ENCODE measurements at regions not wholly inside any gene's neighbourhood (a gene's known extent, or its start where the extent isn't known, plus 50 kb on each side); places are given as distances from the start of the nearest gene placed in this dataset.

DNA sequence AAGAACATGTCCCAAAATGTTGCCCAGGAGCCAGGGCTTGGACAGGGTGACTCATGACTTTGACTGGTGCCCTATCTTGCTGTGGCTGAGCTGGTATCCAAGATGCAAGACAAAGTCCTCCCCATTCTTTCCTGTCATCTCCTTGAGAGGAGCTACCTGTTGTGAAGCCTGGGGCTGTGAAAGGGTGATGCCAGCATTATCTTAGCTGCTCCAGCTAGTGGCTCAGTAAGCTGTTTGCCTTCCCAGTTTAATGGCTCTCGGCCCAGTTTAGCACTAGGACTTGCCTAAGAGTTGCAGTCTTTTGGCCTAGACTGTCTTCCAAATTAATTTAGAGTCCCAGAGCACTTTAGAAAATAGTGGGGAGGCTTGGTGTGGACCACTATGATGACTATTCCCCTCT, 424.3 kb upstream of the NRG3 start (continued):
- no peak for TF ChIP-seq SAP30 (IDR thresholded peaks at IDR 0.05; ENCODE audit: insufficient read depth, insufficient replicate concordance, low read length)
- TF ChIP-seq SIX5 (IDR thresholded peaks at IDR 0.05; ENCODE audit: low read depth, low read length): no peak
- no peak for TF ChIP-seq HDAC6 (IDR thresholded peaks at IDR 0.05; ENCODE audit: low read depth, low read length)
- TF ChIP-seq POLR2A (IDR thresholded peaks at IDR 0.05; ENCODE audit: control extremely low read depth in 1 of 2, low read depth in 2 of 2, low read length in 2 of 2): no peak
- no peak for TF ChIP-seq KDM5A (IDR thresholded peaks at IDR 0.05; ENCODE audit: low read length)
